Prostate gland (tissue), 2 donors: ENCODE measurements at regions not wholly inside any gene's neighbourhood (a gene's known extent, or its start where the extent isn't known, plus 50 kb on each side); places are given as distances from the start of the nearest gene placed in this dataset.

Source experiments
- DNase-seq: peaks from one replicate; pipeline ENCODE4 v3.0.0-alpha.2; 2019; ENCODE audit warnings: low spot score
- H3K27ac ChIP-seq, 2 donors: fragments of 200-600 bp; sonication (generic); 2 replicates each; pipeline ENCODE4 v1.5.1; 2017 to 2019
- H3K27me3 ChIP-seq: fragments of 200-600 bp; sonication (generic); replicated peaks from 2 replicates; pipeline ENCODE4 v1.5.1; 2019; ENCODE audit not compliant: insufficient read depth
- H3K36me3 ChIP-seq, 2 donors: fragments of 200-600 bp; sonication (generic); 1 replicate in 1 of 2; 2 replicates in 1 of 2; pipeline versions ENCODE4 v1.5.1 to v1.8.1; 2017 to 2019
- H3K4me1 ChIP-seq: fragments of 200-600 bp; sonication (generic); replicated peaks from 2 replicates; pipeline ENCODE4 v1.5.1; 2019
- H3K4me3 ChIP-seq, 2 donors: fragments of 200-600 bp; sonication (generic); 2 replicates each; pipeline ENCODE4 v1.5.1; 2017 to 2019
- H3K9me3 ChIP-seq: fragments of 200-600 bp; sonication (generic); 2 replicates; pipeline ENCODE4 v1.5.1; 2017
- CTCF ChIP-seq, 4 experiments: fragments of 200-600 bp in 2 of 4; fragments of 450-650 bp in 2 of 4; sonication (generic) in 2 of 4; IDR thresholded peaks; 1 replicate in 3 of 4; 2 replicates in 1 of 4; pipeline ENCODE4 v1.5.1; 2016 to 2019; ENCODE audit warnings: antibody characterized with exemption in 4 of 4, mild to moderate bottlenecking in 2 of 4, moderate library complexity in 2 of 4
- POLR2A ChIP-seq: fragments of 450-650 bp; IDR thresholded peaks from one replicate; pipeline ENCODE4 v1.6.1; 2016; ENCODE audit warnings: antibody characterized with exemption, mild to moderate bottlenecking
- POLR2AphosphoS5 ChIP-seq: sonication (generic); formaldehyde crosslinking; IDR thresholded peaks from one replicate; pipeline ENCODE4 v1.6.1; 2017; ENCODE audit warnings: antibody characterized with exemption
- WGBS: methylation state at CpG from one replicate; pipeline ENCODE4 v1.1.5; 2018; 5-methylcytosine and 5-hydroxymethylcytosine counted together
- intact Hi-C: fragments of 100-400 bp; cut with DNase I; formaldehyde crosslinking; loops from one replicate; pipeline ENCODE4 v1.14.2; 2022

DNA sequence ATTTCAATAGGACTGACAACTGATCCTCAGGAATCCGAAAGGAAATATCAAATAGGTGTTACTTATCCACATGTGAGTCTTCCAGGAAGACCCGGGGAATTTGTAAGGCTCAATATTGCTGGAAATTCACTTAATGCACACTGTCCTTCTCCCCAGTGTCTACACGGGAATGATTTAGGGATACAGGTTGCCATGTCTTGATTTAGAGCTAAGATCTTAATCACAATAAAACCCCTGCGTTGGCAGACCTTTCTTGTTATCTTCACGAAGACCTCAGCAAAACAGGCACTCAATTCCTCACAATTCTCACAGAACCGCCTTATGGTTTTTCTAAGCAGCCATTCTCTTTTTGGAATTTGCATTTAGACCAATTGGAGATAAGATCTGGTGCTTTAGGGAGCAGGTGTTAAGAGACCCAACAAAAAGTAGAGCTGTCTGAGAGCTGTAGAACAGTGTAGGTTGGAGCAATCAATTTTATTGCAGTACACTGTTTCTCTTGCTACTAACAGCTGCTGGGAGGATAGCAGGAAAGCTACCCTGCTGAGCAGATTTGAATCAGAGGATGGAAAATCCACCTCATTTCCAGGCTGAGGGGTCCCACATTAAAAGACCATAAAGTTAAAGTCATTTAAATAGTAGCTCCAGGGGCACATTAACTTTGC is 925.7 kb downstream of the EPHA3 start:
- Histone ChIP-seq H3K27ac (no peak overlapping the region), H3K4me1 (no peaks in the 10 kb centered on the region), H3K36me3 (no peaks in the 10 kb centered on the region), H3K4me3 (no peak overlapping the region), H3K27me3 (no peaks in the 10 kb centered on the region), H3K9me3 (no peaks in the 10 kb centered on the region)
- intact Hi-C loops = no loop called here
- 45% methylated on average over 6 of the region's 6 CpGs for WGBS
- TF ChIP-seq CTCF (IDR thresholded peaks at IDR 0.05) (no peak), POLR2AphosphoS5 (no peak), POLR2A (no peak)
- DNase-seq = no peak

DNA sequence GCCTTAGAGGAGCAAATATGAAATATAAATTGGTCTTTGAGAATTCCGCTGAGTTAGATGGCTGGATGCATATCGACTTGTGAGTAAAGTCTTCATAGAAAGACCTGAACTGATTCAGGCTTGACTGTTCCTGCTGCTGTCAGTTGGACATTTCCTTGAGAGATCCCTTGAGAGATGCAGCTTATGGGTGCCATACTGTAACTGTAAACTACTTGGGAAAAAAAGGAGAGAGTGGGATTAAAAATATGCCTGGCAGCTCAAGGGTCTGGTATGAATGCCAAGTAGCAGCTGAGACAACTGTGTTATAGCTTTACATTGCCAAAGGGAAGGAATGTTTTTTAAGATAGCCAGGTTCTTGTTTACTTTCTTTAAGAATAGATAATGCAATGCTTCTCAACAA is 926.6 kb downstream of the EPHA3 start:
- Histone ChIP-seq H3K4me1 (no peaks in the 10 kb centered on the region), H3K4me3 (no peak overlapping the region), H3K9me3 (no peaks in the 10 kb centered on the region), H3K27ac (no peak overlapping the region), H3K36me3 (no peaks in the 10 kb centered on the region), H3K27me3 (no peaks in the 10 kb centered on the region)
- intact Hi-C loops = no loop called here
- no peak for TF ChIP-seq POLR2AphosphoS5
- TF ChIP-seq CTCF (IDR thresholded peaks at IDR 0.05) = no peak
- WGBS = 96% methylated on average over 2 of the region's 2 CpGs
- DNase-seq = no peak

GRCh38 chr3:90035643-90036042 is 928.2 kb downstream of the EPHA3 start:
- intact Hi-C loops = no loop called here
- no peaks in the 10 kb centered on the region for H3K4me1 ChIP-seq
- H3K27ac ChIP-seq = no peak overlapping the region
- no peaks in the 10 kb centered on the region for H3K36me3 ChIP-seq
- 74% methylated on average over 1 of the region's 1 CpG for WGBS
- no peak overlapping the region for H3K4me3 ChIP-seq
- DNase-seq = no peak
- H3K27me3 ChIP-seq = no peaks in the 10 kb centered on the region
- TF ChIP-seq POLR2A = no peak
- TF ChIP-seq POLR2AphosphoS5 = no peak
- TF ChIP-seq CTCF (IDR thresholded peaks at IDR 0.05) = no peak
- H3K9me3 ChIP-seq = no peaks in the 10 kb centered on the region

DNA sequence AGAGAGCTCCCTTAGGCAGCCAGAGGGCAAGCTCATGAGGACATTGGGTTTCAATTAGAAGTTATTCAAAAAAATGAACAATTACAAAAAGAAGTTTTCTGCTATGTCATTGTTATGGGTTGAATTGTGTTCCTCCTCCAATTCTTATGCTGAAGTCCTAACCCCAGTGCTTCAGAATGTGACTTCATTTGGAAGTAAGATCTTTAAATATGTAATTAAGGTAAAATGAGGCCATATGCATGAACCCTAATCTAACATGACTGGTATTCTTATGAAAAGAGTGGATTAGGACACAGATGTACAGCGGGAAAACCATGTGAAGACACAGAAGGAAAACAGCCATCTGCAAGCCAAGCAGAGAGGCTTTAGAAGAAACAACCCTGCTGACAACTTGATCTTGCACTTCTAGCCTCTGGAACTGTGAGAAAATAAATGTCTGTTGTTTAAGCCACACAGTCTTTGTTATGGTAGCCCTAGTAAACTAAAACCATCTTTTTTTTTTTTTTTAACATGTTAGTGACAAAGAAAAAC is 929.6 kb downstream of the EPHA3 start:
- intact Hi-C loops = no loop called here
- DNase-seq = no peak
- H3K27me3 ChIP-seq = no peaks in the 10 kb centered on the region
- no peaks in the 10 kb centered on the region for H3K36me3 ChIP-seq
- H3K4me1 ChIP-seq = no peaks in the 10 kb centered on the region
- no peak overlapping the region for H3K27ac ChIP-seq
- 73% methylated on average over 1 of the region's 1 CpG for WGBS
- TF ChIP-seq POLR2A (no peak), CTCF (IDR thresholded peaks at IDR 0.05) (no peak), POLR2AphosphoS5 (no peak)
- no peak overlapping the region for H3K4me3 ChIP-seq
- no peaks in the 10 kb centered on the region for H3K9me3 ChIP-seq

DNA sequence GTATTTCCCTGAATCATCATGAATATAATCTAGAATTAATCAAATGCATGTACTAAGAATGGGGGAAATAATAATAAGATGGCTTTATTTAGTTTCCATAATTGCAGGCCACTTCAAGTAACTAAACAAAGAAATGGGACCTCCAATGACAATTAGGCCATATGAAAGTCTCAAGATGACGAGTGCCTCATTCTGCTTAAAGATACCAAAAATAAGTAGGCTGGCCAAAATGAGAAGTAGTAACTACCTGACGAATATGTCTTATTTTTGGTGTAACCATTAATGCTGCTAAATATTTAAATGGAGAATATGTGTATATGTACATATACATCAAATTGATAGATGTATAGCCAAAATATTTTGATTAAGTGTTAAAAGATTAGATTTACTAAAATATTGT is 932.6 kb downstream of the EPHA3 start:
- H3K4me1 ChIP-seq = no peaks in the 10 kb centered on the region
- H3K27me3 ChIP-seq = no peaks in the 10 kb centered on the region
- H3K36me3 ChIP-seq = no peaks in the 10 kb centered on the region
- intact Hi-C loops = no loop called here
- 96% methylated on average over 2 of the region's 2 CpGs for WGBS
- TF ChIP-seq POLR2AphosphoS5 (no peak), CTCF (IDR thresholded peaks at IDR 0.05) (no peak), POLR2A (no peak)
- no peak overlapping the region for H3K27ac ChIP-seq
- no peak overlapping the region for H3K4me3 ChIP-seq
- DNase-seq = no peak
- no peaks in the 10 kb centered on the region for H3K9me3 ChIP-seq
